ENCODE measurements at regions not wholly inside any gene's neighbourhood (a gene's known extent, or its start where the extent isn't known, plus 50 kb on each side); places are given as distances from the start of the nearest gene placed in this dataset.

DNA sequence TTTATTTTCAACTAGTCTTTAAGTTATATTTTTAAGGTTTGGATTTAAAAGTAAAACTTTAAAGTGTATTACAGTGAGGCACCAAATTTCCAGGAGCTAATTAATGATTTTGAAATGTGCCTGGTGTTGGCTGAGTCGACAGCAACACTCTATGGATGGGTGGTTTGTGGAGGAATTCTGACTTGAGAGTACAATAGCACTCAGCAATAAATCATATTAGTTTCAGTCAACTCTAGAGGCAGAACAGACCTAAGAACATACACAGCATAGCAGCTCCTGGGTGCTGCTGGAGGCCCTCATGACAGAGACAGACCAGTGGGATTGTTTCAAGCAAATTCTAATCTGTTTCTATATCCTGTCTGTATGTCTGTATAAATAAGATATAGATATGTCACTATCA, 673.4 kb downstream of the TRIML1 start:
- Mint-ChIP-seq H3K4me3 (no peak overlapping the region), H3K9me3 (peaks cover 7% of the 10 kb centered on the region), H3K27ac (no peak overlapping the region), H3K4me1 (ENCODE audit: low read depth) (no peaks in the 10 kb centered on the region), H3K36me3 (ENCODE audit: low read depth) (no peaks in the 10 kb centered on the region), H3K27me3 (no peaks in the 10 kb centered on the region)

DNA sequence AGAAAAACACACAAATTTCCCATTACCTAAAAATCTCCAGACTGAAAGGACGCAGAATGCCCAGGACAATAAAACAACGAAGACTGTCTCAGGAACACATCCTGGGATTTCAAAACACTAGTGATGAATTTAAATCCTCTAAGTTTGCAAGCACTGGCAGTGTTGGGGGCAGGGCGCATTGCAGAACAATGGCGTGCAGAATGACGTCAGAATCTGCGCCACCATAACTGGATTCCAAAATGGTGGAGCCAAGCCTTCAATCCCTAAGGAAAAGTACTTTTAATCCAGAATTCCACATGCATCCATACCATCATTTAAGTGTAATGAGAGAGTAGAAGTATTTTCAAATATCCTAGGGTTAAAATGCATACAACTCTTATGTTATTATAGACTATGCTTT, 679.1 kb downstream of the TRIML1 start:
- H3K27ac Mint-ChIP-seq, result no peak overlapping the region
- no peaks in the 10 kb centered on the region for H3K27me3 Mint-ChIP-seq
- peaks cover 4% of the 10 kb centered on the region for H3K9me3 Mint-ChIP-seq
- no peak overlapping the region for H3K4me3 Mint-ChIP-seq
- H3K36me3 Mint-ChIP-seq (ENCODE audit: low read depth), result no peaks in the 10 kb centered on the region
- H3K4me1 Mint-ChIP-seq (ENCODE audit: low read depth), result no peaks in the 10 kb centered on the region

DNA sequence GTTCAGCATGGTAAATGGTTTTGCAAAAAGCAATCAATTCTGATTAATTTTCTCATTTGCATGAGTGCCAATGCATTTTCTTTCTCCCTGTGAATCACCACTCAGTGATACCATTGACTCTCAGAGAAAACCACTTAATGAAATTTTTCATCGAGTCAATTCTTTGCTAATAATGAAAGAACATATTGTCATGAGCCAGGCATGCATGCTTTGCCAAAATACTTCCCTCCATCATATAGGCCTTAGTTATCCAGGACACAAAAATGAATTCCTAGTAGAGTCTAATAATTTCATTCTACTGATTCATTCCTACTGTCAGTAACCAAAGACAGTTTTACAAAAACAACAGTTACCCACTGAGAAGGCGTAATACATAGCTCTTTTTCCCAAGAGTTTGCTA, 680.0 kb downstream of the TRIML1 start:
- no peaks in the 10 kb centered on the region for H3K27me3 Mint-ChIP-seq
- no peaks in the 10 kb centered on the region for H3K4me1 Mint-ChIP-seq (ENCODE audit: low read depth)
- no peak overlapping the region for H3K27ac Mint-ChIP-seq
- no peak overlapping the region for H3K4me3 Mint-ChIP-seq
- no peaks in the 10 kb centered on the region for H3K9me3 Mint-ChIP-seq
- no peaks in the 10 kb centered on the region for H3K36me3 Mint-ChIP-seq (ENCODE audit: low read depth)

DNA sequence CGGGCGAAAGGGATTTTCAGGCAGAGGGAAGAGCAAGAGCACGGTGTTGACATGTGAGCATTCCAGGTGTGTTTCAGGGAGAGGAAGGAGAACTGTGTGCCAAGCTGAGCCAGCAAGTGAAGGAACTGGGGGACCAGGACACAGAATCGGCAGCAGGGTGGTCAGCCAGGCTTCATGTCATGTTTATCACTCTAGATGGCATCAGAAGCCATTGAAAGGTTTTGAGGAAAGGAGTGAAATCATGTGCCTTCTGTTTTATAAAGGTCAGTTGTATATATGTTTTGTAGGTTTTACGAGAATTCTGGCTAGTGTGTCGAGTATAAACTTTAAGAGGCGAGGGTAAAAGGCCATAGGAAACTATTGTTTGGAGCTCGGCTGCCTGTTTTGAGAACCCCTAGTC, 682.3 kb downstream of the TRIML1 start:
- Mint-ChIP-seq H3K9me3 (no peaks in the 10 kb centered on the region), H3K4me1 (ENCODE audit: low read depth) (no peaks in the 10 kb centered on the region), H3K36me3 (ENCODE audit: low read depth) (no peaks in the 10 kb centered on the region), H3K4me3 (no peak overlapping the region), H3K27ac (no peak overlapping the region), H3K27me3 (no peaks in the 10 kb centered on the region)

DNA sequence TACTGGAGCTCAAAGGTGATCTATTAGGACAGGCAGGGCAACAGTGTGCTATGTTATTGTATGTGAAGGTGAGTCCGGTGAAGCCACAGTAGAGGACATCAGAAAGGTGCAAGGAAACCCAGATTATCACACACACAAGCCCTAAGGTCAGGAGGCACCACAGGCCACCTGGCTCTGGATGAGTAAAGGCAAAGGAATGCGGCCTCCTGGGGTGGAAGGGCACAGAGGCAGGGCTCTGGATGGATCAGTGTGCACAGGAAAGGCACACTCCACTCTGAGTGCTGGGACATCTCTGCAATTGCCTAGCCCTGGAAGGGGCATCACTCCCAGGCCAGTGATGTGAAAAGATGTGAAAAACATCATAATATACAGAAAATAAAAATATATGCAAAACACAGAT, 683.5 kb downstream of the TRIML1 start:
- no peaks in the 10 kb centered on the region for H3K4me1 Mint-ChIP-seq (ENCODE audit: low read depth)

DNA sequence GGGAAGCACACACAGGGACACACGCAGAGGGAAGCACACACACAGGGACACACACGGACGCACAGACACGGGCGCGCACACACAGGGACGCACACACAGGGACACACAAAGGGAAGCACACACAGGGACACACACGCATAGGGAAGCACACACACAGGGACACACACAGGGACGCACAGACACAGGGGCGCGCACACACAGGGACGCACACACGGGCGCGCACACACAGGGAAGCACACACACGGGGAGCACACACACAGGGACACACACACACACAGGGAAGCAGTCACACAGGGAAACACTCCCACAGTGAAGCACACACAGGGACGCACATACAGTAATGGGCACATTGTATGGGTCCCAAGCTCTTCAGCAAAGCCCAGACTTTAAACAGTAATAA, 685.3 kb downstream of the TRIML1 start:
- no peak overlapping the region for H3K27ac Mint-ChIP-seq
- no peaks in the 10 kb centered on the region for H3K36me3 Mint-ChIP-seq (ENCODE audit: low read depth)
- no peak overlapping the region for H3K4me3 Mint-ChIP-seq
- H3K4me1 Mint-ChIP-seq (ENCODE audit: low read depth), result no peaks in the 10 kb centered on the region
- H3K27me3 Mint-ChIP-seq, result no peaks in the 10 kb centered on the region
- peaks cover 16% of the 10 kb centered on the region for H3K9me3 Mint-ChIP-seq

More for the DNA sequence above, 683.5 kb downstream of the TRIML1 start:
- peaks cover 4% of the 10 kb centered on the region for H3K9me3 Mint-ChIP-seq
- no peaks in the 10 kb centered on the region for H3K27me3 Mint-ChIP-seq
- no peak overlapping the region for H3K27ac Mint-ChIP-seq
- H3K4me3 Mint-ChIP-seq, result no peak overlapping the region
- no peaks in the 10 kb centered on the region for H3K36me3 Mint-ChIP-seq (ENCODE audit: low read depth)

DNA sequence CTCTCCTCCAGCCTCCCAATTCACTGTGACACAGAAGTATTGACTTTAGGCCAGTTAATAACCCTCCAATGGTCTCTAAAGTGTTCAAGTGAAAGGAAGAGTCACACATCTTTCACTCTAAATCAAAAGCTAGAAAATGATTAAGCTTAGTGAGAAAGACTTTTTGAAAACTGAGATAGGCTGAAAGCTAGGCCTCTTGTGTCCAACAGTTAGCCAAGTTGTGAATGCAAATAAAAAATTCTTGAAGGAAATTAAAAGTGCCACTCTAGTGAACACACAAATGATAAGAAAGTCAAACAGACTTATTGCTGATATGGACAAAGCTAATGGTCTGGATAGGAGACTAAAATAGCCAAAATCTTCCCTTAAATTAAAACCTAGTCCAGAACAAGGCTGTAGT, 687.2 kb downstream of the TRIML1 start:
- Mint-ChIP-seq H3K9me3 (peaks cover 16% of the 10 kb centered on the region), H3K4me1 (ENCODE audit: low read depth) (no peaks in the 10 kb centered on the region), H3K36me3 (ENCODE audit: low read depth) (no peaks in the 10 kb centered on the region), H3K27ac (no peak overlapping the region), H3K4me3 (no peak overlapping the region), H3K27me3 (no peaks in the 10 kb centered on the region)

DNA sequence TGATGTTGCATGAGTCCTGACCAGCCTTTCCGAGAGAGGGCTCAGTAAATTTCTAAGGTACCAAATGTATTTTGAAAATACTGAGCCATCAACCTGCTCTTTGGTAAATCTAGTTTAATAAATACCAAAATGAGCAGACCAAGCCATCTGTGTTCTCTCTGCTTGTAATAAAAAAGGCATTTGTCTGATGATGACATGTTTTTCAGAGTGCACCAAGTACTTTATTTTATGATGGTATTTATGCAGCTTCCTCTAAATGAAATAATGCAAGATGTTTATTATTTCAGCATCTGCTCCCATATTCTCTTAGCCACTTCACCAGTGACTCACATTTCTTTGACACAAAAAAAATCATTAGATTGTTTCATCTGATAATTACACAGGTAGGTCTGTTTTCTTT, 700.5 kb downstream of the TRIML1 start:
- Mint-ChIP-seq H3K36me3 (ENCODE audit: low read depth) (no peaks in the 10 kb centered on the region), H3K27ac (no peak overlapping the region), H3K4me3 (no peak overlapping the region), H3K9me3 (peaks cover 16% of the 10 kb centered on the region), H3K27me3 (no peaks in the 10 kb centered on the region), H3K4me1 (ENCODE audit: low read depth) (no peaks in the 10 kb centered on the region)

DNA sequence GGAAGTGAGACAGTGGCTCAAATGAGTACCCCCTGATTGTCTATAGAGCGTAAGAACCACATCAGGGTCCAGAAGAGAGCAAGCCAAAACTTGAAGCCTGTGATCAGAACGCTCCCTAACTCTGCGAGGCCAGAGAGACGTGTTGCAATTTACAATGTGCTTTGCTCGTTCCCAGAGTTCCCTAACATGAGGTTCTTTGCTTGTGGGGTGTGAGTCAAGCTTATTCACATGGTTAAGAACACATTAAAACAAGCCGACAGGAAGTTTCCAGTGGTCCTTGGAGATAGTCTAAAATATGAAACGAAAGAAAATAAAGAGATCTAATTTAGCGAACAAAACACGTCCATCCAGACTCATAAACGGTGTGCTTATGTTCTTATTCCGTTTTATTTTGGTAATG, 702.3 kb downstream of the TRIML1 start:
- no peaks in the 10 kb centered on the region for H3K4me1 Mint-ChIP-seq (ENCODE audit: low read depth)
- H3K36me3 Mint-ChIP-seq (ENCODE audit: low read depth), result no peaks in the 10 kb centered on the region
- no peak overlapping the region for H3K4me3 Mint-ChIP-seq
- peaks cover 23% of the 10 kb centered on the region for H3K9me3 Mint-ChIP-seq
- H3K27ac Mint-ChIP-seq, result no peak overlapping the region
- no peaks in the 10 kb centered on the region for H3K27me3 Mint-ChIP-seq

DNA sequence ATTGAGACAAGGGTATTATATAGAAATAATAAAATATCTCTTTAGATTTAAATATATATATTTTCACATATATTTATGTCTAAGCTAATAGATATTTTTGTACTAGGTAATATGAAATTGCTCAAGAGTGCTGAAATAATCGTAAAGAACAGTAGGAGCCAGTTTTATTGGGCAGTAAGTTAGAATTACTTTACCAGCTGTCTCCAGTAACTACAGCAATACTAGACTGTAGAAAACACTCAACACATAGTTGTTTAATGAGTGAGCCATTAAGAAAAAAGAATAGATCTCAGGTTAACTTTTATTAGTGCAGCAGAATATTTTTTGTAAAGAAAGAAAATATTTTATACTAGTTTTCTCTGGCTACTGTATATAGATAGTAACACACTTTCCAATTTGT, 715.2 kb downstream of the TRIML1 start:
- no peak overlapping the region for H3K27ac Mint-ChIP-seq
- H3K27me3 Mint-ChIP-seq, result no peaks in the 10 kb centered on the region
- no peaks in the 10 kb centered on the region for H3K4me1 Mint-ChIP-seq (ENCODE audit: low read depth)
- H3K9me3 Mint-ChIP-seq, result peaks cover 23% of the 10 kb centered on the region
- H3K4me3 Mint-ChIP-seq, result no peak overlapping the region
- no peaks in the 10 kb centered on the region for H3K36me3 Mint-ChIP-seq (ENCODE audit: low read depth)

DNA sequence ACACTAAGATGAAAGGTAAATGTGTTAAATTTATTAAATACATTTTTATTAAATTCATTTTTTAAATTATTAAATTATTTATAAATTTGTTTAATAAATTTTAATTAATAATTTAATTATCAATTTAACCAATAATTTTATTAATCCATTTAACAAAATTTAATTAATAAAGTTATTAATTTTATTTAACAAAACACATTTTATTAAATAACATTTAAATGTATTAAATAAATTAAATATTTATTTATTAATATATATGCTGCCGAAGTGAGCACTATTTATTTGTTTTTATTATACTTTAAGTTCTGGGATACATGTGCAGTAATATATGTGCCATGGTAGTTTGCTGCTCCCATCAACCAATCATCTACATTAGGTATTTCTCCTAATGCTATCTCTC, 719.5 kb downstream of the TRIML1 start:
- Mint-ChIP-seq H3K4me1 (ENCODE audit: low read depth) (no peaks in the 10 kb centered on the region), H3K27ac (no peak overlapping the region)

DNA sequence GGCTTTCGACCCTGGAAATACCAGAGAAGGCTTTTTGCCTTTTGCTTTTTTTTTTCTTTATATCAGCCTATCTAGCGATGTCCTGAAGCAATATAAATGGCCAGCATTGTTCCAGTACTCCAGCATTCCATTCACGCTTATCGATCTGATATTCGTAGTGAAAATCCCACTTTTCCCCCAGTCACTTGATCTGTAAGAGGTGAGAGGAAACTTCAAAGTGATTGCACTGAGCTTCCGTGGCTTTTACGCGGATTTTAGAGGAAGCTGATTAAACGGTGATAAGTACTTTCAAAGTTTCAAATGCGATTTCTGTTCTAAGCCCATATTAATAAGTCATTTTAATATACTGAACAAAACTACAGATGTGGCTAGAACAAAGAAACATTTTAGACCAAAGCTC, 725.5 kb downstream of the TRIML1 start:
- H3K9me3 Mint-ChIP-seq, result peaks cover 21% of the 10 kb centered on the region
- H3K27ac Mint-ChIP-seq, result no peak overlapping the region
- no peaks in the 10 kb centered on the region for H3K36me3 Mint-ChIP-seq (ENCODE audit: low read depth)
- no peaks in the 10 kb centered on the region for H3K27me3 Mint-ChIP-seq
- H3K4me3 Mint-ChIP-seq, result no peak overlapping the region
- no peaks in the 10 kb centered on the region for H3K4me1 Mint-ChIP-seq (ENCODE audit: low read depth)

More for the DNA sequence above, 719.5 kb downstream of the TRIML1 start:
- H3K36me3 Mint-ChIP-seq (ENCODE audit: low read depth), result no peaks in the 10 kb centered on the region
- H3K27me3 Mint-ChIP-seq, result no peaks in the 10 kb centered on the region
- peaks cover 9% of the 10 kb centered on the region for H3K9me3 Mint-ChIP-seq
- H3K4me3 Mint-ChIP-seq, result no peak overlapping the region

DNA sequence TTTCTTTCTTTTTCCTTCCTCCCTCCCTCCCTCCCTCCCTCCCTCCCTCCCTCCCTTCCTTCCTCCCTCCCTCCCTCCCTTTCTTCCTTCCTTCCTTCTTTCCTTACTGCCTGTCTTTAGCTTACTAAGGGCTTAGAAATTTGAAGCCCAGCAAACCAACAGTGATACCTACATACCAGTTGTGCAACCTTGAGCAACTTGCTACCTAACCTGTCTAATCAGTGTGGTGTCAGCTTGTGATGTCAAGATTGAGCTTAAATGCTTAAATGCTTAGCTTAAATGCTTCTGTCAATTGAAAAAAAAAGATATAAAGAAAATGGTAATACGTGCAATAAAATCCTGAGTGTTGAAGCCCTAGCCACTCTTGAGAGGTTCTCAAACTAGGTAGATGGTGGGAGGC, 728.6 kb downstream of the TRIML1 start:
- peaks cover 32% of the 10 kb centered on the region for H3K9me3 Mint-ChIP-seq
- H3K27ac Mint-ChIP-seq, result no peak overlapping the region
- H3K4me1 Mint-ChIP-seq (ENCODE audit: low read depth), result no peaks in the 10 kb centered on the region
- no peaks in the 10 kb centered on the region for H3K27me3 Mint-ChIP-seq
- H3K4me3 Mint-ChIP-seq, result no peak overlapping the region
- H3K36me3 Mint-ChIP-seq (ENCODE audit: low read depth), result no peaks in the 10 kb centered on the region

DNA sequence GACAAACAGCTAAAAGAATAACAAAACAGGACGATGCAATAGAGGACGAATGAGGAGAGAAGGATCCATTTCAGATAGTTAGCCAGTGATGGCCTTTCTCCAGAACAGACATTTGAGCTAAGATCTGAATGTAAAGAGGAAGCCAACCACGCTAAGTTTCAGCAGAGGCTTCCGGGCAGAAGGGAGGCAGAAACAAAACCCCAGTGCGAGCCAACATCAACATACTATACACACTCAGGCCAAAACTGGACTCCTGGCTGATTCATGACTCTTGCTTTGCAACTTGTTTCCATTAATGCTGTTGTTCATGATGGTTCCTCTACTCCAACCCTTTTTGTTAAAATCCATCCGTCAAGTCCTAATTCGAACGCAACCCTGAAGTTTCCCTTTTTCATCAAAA, 730.3 kb downstream of the TRIML1 start:
- Mint-ChIP-seq H3K36me3 (ENCODE audit: low read depth) (no peaks in the 10 kb centered on the region), H3K4me3 (no peak overlapping the region), H3K9me3 (peaks cover 32% of the 10 kb centered on the region), H3K4me1 (ENCODE audit: low read depth) (no peaks in the 10 kb centered on the region), H3K27ac (no peak overlapping the region), H3K27me3 (no peaks in the 10 kb centered on the region)

DNA sequence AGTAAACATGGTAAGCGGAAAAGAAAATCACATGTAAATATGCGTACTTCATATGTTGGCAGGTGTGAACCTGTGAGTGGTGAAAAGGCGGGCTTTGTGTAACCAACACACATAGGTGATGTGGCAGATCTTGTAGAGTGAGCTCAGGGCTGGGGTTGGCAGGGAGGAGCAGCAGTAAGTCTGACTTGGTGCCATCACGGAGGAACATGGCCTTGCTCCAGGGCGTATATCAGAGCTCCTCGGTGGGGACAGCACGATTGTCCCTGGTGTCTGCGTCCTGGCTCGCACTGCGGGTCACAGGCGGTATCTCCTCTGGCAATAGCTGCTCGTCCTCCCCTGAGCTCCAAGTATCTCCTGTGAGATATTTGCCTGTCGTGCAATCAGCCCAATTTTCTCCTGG, 733.6 kb downstream of the TRIML1 start:
- Mint-ChIP-seq H3K27me3 (no peaks in the 10 kb centered on the region), H3K9me3 (peaks cover 22% of the 10 kb centered on the region), H3K27ac (no peak overlapping the region), H3K4me1 (ENCODE audit: low read depth) (no peaks in the 10 kb centered on the region), H3K4me3 (no peak overlapping the region), H3K36me3 (ENCODE audit: low read depth) (no peaks in the 10 kb centered on the region)

DNA sequence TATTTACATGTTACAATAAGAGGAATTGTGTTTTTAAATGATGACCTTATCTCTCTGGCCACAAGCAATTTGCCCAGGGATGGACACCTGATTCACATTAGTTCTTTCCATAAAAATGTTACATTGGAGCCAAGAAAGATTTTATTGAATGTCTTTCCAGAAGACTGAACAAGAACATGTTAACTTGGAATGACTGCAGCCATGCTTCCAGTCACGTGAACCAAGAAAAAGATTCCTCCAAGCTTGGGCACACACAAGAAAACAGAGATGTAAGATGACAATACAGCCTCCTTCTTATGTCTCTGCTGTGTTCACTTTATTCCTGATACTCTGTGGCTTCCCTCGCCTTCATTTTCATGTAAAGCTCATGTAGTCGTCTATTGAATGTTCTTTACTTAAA, 737.6 kb downstream of the TRIML1 start:
- no peaks in the 10 kb centered on the region for H3K36me3 Mint-ChIP-seq (ENCODE audit: low read depth)
- no peaks in the 10 kb centered on the region for H3K4me1 Mint-ChIP-seq (ENCODE audit: low read depth)
- peaks cover 20% of the 10 kb centered on the region for H3K9me3 Mint-ChIP-seq

DNA sequence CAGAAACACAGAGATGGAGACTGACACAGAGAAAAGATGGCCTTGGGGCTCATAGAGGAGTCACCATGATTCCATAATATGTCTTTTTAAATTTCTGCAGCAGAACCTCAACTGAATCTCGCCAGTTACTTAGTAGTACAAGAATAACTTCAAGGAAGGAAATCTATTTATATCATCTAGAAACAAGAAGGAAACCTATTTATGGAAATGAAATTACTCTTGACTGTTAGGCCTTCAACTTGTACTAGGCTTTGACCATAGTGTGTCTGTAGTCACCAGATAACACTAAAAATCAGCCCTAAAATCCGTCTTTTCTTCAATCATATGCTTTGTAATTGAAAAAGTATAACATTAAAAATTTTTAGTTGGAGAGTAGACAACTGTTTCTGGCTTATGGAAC, 740.4 kb downstream of the TRIML1 start:
- H3K4me3 Mint-ChIP-seq, result no peak overlapping the region
- H3K4me1 Mint-ChIP-seq (ENCODE audit: low read depth), result no peaks in the 10 kb centered on the region
- H3K27me3 Mint-ChIP-seq, result no peaks in the 10 kb centered on the region
- H3K36me3 Mint-ChIP-seq (ENCODE audit: low read depth), result no peaks in the 10 kb centered on the region
- peaks cover 17% of the 10 kb centered on the region for H3K9me3 Mint-ChIP-seq
- H3K27ac Mint-ChIP-seq, result no peak overlapping the region

More for the DNA sequence above, 737.6 kb downstream of the TRIML1 start:
- no peaks in the 10 kb centered on the region for H3K27me3 Mint-ChIP-seq
- no peak overlapping the region for H3K4me3 Mint-ChIP-seq
- no peak overlapping the region for H3K27ac Mint-ChIP-seq
